Adrenal gland (tissue), 9 donors: ENCODE measurements at regions not wholly inside any gene's neighbourhood (a gene's known extent, or its start where the extent isn't known, plus 50 kb on each side); places are given as distances from the start of the nearest gene placed in this dataset.

Experiments used
- DNase-seq, 7 donors: peaks; one replicate each; pipeline ENCODE4 v3.0.0-alpha.2; 2019 to 2020
- H3K27ac ChIP-seq, 5 donors: fragments of 200-600 bp; sonication (generic) in 4 of 5; 1 replicate in 3 of 5; 2 replicates in 2 of 5; pipeline versions ENCODE4 v1.5.1 to v1.8.0; 2016 to 2020; ENCODE audit warnings: mild to moderate bottlenecking in 1 of 5
- H3K27me3 ChIP-seq: fragments of 200-600 bp; 2 replicates; pipeline ENCODE4 v1.8.0; 2021
- H3K36me3 ChIP-seq, 2 donors: fragments of 200-600 bp; replicated peaks in 1 of 2; 1 replicate in 1 of 2; 2 replicates in 1 of 2; pipeline versions ENCODE4 v1.5.1 to v1.8.0; 2018 to 2022
- H3K4me1 ChIP-seq, 2 donors: fragments of 200-600 bp; replicated peaks in 1 of 2; 1 replicate in 1 of 2; 2 replicates in 1 of 2; pipeline versions ENCODE4 v1.5.1 to v1.8.0; 2018 to 2021
- H3K4me3 ChIP-seq, 4 donors: fragments of 200-600 bp; sonication (generic) in 3 of 4; one replicate each; pipeline ENCODE4 v1.5.1; 2016 to 2018
- H3K9me3 ChIP-seq, 3 donors: fragments of 200-600 bp; sonication (generic) in 1 of 3; replicated peaks in 1 of 3; 1 replicate in 2 of 3; 2 replicates in 1 of 3; pipeline versions ENCODE4 v1.5.1 to v1.8.0; 2016 to 2021
- POLR2A ChIP-seq, 2 donors: fragments of 450-650 bp; IDR thresholded peaks; one replicate each; pipeline ENCODE4 v1.6.1; 2017; ENCODE audit warnings: antibody characterized with exemption in 2 of 2, mild to moderate bottlenecking in 2 of 2, moderate library complexity in 1 of 2
- WGBS, 4 donors: extraction: QIAGEN DNeasy Blood & Tissue Kit in 2 of 4; methylation state at CpG; one replicate each; pipeline versions ENCODE4 v1.1.5 to v1.1.7; 2013 to 2017; 5-methylcytosine and 5-hydroxymethylcytosine counted together
- intact Hi-C, 2 donors: fragments of 100-400 bp; cut with DNase I; formaldehyde crosslinking; loops; one replicate each; pipeline versions ENCODE4 v1.14.1 to v1.15.0; 2022 to 2023
- TF ChIP-seq, protein P1 (sequence below), 6 experiments: fragments of 450-650 bp in 4 of 6; fragments of 200-600 bp in 2 of 6; sonication (generic) in 1 of 6; IDR thresholded peaks; 1 replicate in 5 of 6; 2 replicates in 1 of 6; pipeline versions ENCODE4 v1.5.1 to v1.8.0; 2016 to 2021; ENCODE audit warnings: antibody characterized with exemption in 6 of 6, mild to moderate bottlenecking in 2 of 6, moderate library complexity in 1 of 6
- donor health status: healthy with polysubstance abuse.
- donor health status: Bipolar disorder and iron deficiency.
- donor health status: DM: yes; HTN: yes; CAD: no.
- donor health status: DM: no; HTN: no; CAD: no.
- donor health status: DM: no; HTN: no; CAD: no.

DNA sequence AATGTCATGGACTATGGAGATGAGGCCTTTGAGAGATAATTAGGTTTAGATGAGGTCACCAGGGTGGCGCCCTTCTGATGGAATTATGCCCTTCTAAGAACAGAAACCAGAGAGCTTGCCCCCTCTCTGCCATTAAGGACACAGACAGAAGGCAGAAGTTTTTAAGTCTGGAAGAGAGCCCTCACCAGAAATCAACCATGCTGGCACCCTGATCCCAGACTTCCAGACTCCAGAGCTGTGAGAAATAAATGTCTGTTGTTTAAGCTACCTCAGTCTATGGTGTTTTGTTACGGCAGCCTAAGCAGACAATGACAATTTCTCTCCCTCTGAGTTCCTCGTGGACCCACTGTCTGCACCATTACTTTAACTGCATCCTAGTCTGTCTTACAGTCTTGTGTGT is 382.0 kb downstream of the GXYLT1 start:
- WGBS, 4 donors, result 73 to 82% (median 77%) methylated on average over 3 of the region's 3 CpGs
- H3K27ac ChIP-seq, result no peak overlapping the region
- intact Hi-C loops, result no loop called here
- H3K9me3 ChIP-seq, result no peaks in the 10 kb centered on the region
- TF ChIP-seq, protein P1, sequence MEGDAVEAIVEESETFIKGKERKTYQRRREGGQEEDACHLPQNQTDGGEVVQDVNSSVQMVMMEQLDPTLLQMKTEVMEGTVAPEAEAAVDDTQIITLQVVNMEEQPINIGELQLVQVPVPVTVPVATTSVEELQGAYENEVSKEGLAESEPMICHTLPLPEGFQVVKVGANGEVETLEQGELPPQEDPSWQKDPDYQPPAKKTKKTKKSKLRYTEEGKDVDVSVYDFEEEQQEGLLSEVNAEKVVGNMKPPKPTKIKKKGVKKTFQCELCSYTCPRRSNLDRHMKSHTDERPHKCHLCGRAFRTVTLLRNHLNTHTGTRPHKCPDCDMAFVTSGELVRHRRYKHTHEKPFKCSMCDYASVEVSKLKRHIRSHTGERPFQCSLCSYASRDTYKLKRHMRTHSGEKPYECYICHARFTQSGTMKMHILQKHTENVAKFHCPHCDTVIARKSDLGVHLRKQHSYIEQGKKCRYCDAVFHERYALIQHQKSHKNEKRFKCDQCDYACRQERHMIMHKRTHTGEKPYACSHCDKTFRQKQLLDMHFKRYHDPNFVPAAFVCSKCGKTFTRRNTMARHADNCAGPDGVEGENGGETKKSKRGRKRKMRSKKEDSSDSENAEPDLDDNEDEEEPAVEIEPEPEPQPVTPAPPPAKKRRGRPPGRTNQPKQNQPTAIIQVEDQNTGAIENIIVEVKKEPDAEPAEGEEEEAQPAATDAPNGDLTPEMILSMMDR (IDR thresholded peaks at IDR 0.05), result no peak
- TF ChIP-seq POLR2A (IDR thresholded peaks at IDR 0.05), result no peak
- no peaks in the 10 kb centered on the region for H3K27me3 ChIP-seq
- DNase-seq, result no peak
- H3K4me3 ChIP-seq, result no peak overlapping the region
- H3K4me1 ChIP-seq, result no peaks in the 10 kb centered on the region
- H3K36me3 ChIP-seq, result no peaks in the 10 kb centered on the region

DNA sequence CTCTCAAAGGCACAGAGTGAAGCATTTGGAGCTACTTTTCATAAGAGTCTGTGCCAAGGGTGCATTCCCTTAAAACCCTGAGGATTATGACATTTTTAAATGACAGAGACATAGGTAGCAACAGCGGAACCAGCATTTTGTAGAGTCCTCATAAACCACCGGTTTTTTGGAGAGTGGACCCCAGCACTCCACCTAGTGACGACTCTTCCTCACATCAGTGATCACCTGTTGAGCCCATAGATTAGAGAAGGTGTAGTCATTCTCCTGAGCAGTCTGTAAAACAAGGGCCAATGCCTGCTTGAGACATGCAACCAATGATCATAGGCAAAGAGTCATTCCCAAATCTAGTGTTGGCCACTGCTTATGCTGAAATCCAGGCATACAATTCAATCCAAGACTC is 399.1 kb downstream of the GXYLT1 start:
- 63 to 84% (median 77%) methylated on average over 2 to 3 of the region's 3 CpGs for WGBS, 4 donors
- H3K27me3 ChIP-seq, result no peaks in the 10 kb centered on the region
- H3K9me3 ChIP-seq, result no peaks in the 10 kb centered on the region
- DNase-seq, result no peak
- no peaks in the 10 kb centered on the region for H3K4me1 ChIP-seq
- H3K4me3 ChIP-seq, result no peak overlapping the region
- no peaks in the 10 kb centered on the region for H3K36me3 ChIP-seq
- intact Hi-C loops, result no loop called here
- H3K27ac ChIP-seq, result no peak overlapping the region
- no peak for TF ChIP-seq POLR2A (IDR thresholded peaks at IDR 0.05)
- TF ChIP-seq, protein P1 (IDR thresholded peaks at IDR 0.05), result no peak

DNA sequence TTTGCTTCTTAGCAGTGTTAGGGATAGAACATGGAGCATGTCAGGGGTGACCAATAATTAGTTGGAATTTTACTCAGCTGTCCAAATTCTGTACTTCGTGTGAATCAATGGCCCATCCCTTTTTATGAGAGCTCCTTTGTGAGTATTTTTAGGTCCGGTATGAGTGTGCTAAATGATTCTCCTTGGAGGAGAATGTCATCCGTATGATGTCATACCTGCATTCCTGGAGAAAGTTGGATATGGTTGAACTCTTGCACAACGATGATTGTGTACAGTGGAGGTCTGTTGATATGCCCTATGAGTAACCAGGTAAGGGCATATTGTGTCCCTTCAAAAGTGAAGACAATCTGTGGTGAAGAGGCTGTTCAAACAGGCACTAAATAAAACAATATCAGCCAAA is 400.8 kb downstream of the GXYLT1 start:
- no peaks in the 10 kb centered on the region for H3K9me3 ChIP-seq
- H3K4me3 ChIP-seq, result no peak overlapping the region
- TF ChIP-seq, protein P1 (IDR thresholded peaks at IDR 0.05), result no peak
- TF ChIP-seq POLR2A (IDR thresholded peaks at IDR 0.05), result no peak
- H3K27ac ChIP-seq, result no peak overlapping the region
- DNase-seq, result no peak
- H3K4me1 ChIP-seq, result no peaks in the 10 kb centered on the region
- H3K36me3 ChIP-seq, result no peaks in the 10 kb centered on the region
- WGBS, 4 donors, result 73 to 81% (median 79%) methylated on average over 4 of the region's 4 CpGs
- no peaks in the 10 kb centered on the region for H3K27me3 ChIP-seq
- intact Hi-C loops, result no loop called here

DNA sequence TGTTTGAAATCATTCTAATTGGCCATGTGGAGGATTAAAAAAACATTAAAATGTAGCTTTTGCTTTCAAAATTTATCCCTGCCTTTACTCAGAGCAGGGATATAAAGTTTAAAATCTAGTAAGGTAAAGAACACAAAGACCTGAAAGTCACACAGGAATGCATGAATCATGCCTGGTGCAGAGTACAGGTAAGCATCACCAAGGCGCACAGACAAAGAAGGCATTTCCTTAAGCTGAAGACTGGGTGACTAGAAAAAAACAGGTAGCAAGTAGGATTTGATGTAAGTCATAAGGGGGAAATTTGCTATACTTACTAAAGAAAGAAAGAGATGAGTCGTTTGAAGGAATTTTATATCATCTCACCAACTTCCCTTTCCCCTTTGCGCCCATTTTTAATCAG is 405.6 kb downstream of the GXYLT1 start:
- no peak for DNase-seq
- Histone ChIP-seq H3K9me3 (no peaks in the 10 kb centered on the region), H3K27ac (no peak overlapping the region), H3K27me3 (no peaks in the 10 kb centered on the region), H3K4me1 (no peaks in the 10 kb centered on the region), H3K36me3 (no peaks in the 10 kb centered on the region), H3K4me3 (no peak overlapping the region)
- TF ChIP-seq, protein P1 (IDR thresholded peaks at IDR 0.05), result no peak
- no peak for TF ChIP-seq POLR2A (IDR thresholded peaks at IDR 0.05)
- intact Hi-C loops, result no loop called here
- 86 to 89% (median 88%) methylated on average over 3 of the region's 3 CpGs for WGBS, 4 donors
